Endothelial cell of umbilical vein (primary cell): ENCODE measurements at regions not wholly inside any gene's neighbourhood (a gene's known extent, or its start where the extent isn't known, plus 50 kb on each side); places are given as distances from the start of the nearest gene placed in this dataset.

Experiments
- CTCF ChIP-seq, 2 donors: IDR thresholded peaks; 1 replicate in 1 of 2; 2 replicates in 1 of 2; pipeline ENCODE4 v1.5.1; 2011; ENCODE audit warnings: low read length in 2 of 2, mild to moderate bottlenecking in 2 of 2, moderate library complexity in 2 of 2, control low read depth in 1 of 2, inconsistent platforms in 1 of 2, low read depth in 1 of 2; ENCODE audit not compliant: insufficient read depth in 1 of 2; ENCODE audit errors: extremely low read depth in 1 of 2
- EZH2 ChIP-seq: IDR thresholded peaks from 2 replicates; pipeline ENCODE4 v1.6.1; 2012; ENCODE audit warnings: borderline replicate concordance, low read depth, mild to moderate bottlenecking, moderate library complexity, low read length, inconsistent platforms; ENCODE audit not compliant: severe bottlenecking
- FOS ChIP-seq: IDR thresholded peaks from 2 replicates; pipeline ENCODE4 v1.6.1; 2011; ENCODE audit warnings: mild to moderate bottlenecking, low read length, moderate library complexity, borderline replicate concordance; ENCODE audit not compliant: insufficient read depth
- MAX ChIP-seq: IDR thresholded peaks from 2 replicates; pipeline ENCODE4 v1.6.1; 2011; ENCODE audit not compliant: insufficient read depth, insufficient read length
- MYC ChIP-seq: IDR thresholded peaks from one replicate; pipeline ENCODE4 v1.6.1; 2011; ENCODE audit warnings: mild to moderate bottlenecking, low read depth, low read length
- POLR2A ChIP-seq: IDR thresholded peaks from 2 replicates; pipeline ENCODE4 v1.6.1; 2012; ENCODE audit warnings: low read depth, mild to moderate bottlenecking, control low read depth, low read length
- POLR2AphosphoS5 ChIP-seq: IDR thresholded peaks from 2 replicates; pipeline ENCODE4 v1.6.1; 2012; ENCODE audit warnings: low read depth, mild to moderate bottlenecking, control low read depth, low read length, moderate library complexity; ENCODE audit not compliant: insufficient read depth

- no peak for TF ChIP-seq FOS
- TF ChIP-seq POLR2A = no peak
- TF ChIP-seq CTCF (IDR thresholded peaks at IDR 0.05; ENCODE audit: extremely low read depth in 1 of 2, insufficient read depth in 1 of 2, low read depth in 1 of 2, low read length in 2 of 2) = no peak
- TF ChIP-seq POLR2AphosphoS5 = no peak
- TF ChIP-seq EZH2 = no peak
- no peak for TF ChIP-seq MYC
- TF ChIP-seq MAX = no peak
Observed at GRCh38 chr3:18066899-18067582, 324.6 kb upstream of the TBC1D5 start.
